Neural cell (in vitro differentiated cells): ENCODE measurements at regions not wholly inside any gene's neighbourhood (a gene's known extent, or its start where the extent isn't known, plus 50 kb on each side); places are given as distances from the start of the nearest gene placed in this dataset.

Experiments used
- H2AFZ ChIP-seq: fragments of 200-600, 300-800 bp; sonication (generic), shearing (Covaris generic); 2 replicates; pipeline ENCODE4 v1.6.0; 2014; ENCODE audit warnings: low read depth, mild to moderate bottlenecking, antibody characterized with exemption, low read length, moderate library complexity
- H3F3A ChIP-seq: fragments of 200-600 bp; shearing (Covaris generic); 2 replicates; pipeline ENCODE4 v1.6.1; 2016; ENCODE audit warnings: mild to moderate bottlenecking, moderate library complexity, mixed read lengths, antibody characterized with exemption, low read length; ENCODE audit not compliant: insufficient read depth, poor library complexity, severe bottlenecking
- H3K27ac ChIP-seq: fragments of 200-600, 300-800 bp; sonication (generic), shearing (Covaris generic); 2 replicates; pipeline ENCODE4 v1.5.1; 2014; ENCODE audit warnings: mild to moderate bottlenecking, low read length, moderate library complexity
- H3K27me3 ChIP-seq: fragments of 300-800, 200-600 bp; sonication (generic), shearing (Covaris generic); 2 replicates; pipeline ENCODE4 v1.6.0; 2014; ENCODE audit warnings: mild to moderate bottlenecking, low read depth, low read length, moderate library complexity; ENCODE audit not compliant: insufficient read depth
- H3K36me3 ChIP-seq: fragments of 300-800, 200-600 bp; sonication (generic), shearing (Covaris generic); 2 replicates; pipeline ENCODE4 v1.5.1; 2014; ENCODE audit warnings: mild to moderate bottlenecking, antibody characterized with exemption, low read length, moderate library complexity; ENCODE audit not compliant: insufficient read depth
- H3K4me2 ChIP-seq: fragments of 300-800, 200-600 bp; sonication (generic), shearing (Covaris generic); 2 replicates; pipeline ENCODE4 v1.6.0; 2014; ENCODE audit warnings: mild to moderate bottlenecking, low read length
- H3K4me3 ChIP-seq: fragments of 300-800, 200-600 bp; sonication (generic), shearing (Covaris generic); 2 replicates; pipeline ENCODE4 v1.5.1; 2014; ENCODE audit warnings: mild to moderate bottlenecking, low read length, moderate library complexity
- H3K79me2 ChIP-seq: fragments of 200-600 bp; shearing (Covaris generic); replicated peaks from 2 replicates; pipeline ENCODE4 v1.6.0; 2014; ENCODE audit warnings: mild to moderate bottlenecking, low read length, moderate library complexity; ENCODE audit not compliant: insufficient read depth
- H3K9ac ChIP-seq: fragments of 300-800, 200-600 bp; sonication (generic), shearing (Covaris generic); 2 replicates; pipeline ENCODE4 v1.6.1; 2016; ENCODE audit warnings: mild to moderate bottlenecking, low read length, mixed read lengths
- H3K9me2 ChIP-seq: fragments of 200-600 bp; shearing (Covaris generic); 2 replicates; pipeline ENCODE4 v1.6.1; 2016; ENCODE audit warnings: mild to moderate bottlenecking, low read length, mixed read lengths; ENCODE audit not compliant: insufficient read depth
- H3K9me3 ChIP-seq: fragments of 200-600, 300-800 bp; sonication (generic), shearing (Covaris generic); 2 replicates; pipeline ENCODE4 v1.6.1; 2016; ENCODE audit warnings: mild to moderate bottlenecking, mixed run types, low read length, moderate library complexity, mixed read lengths
- H4K20me1 ChIP-seq: fragments of 200-600 bp; shearing (Covaris generic); 2 replicates; pipeline ENCODE4 v1.6.1; 2016; ENCODE audit warnings: mild to moderate bottlenecking, mixed run types; ENCODE audit not compliant: insufficient read depth
- EP300 ChIP-seq: fragments of 450-650 bp; conservative IDR thresholded peaks from 2 replicates; pipeline ENCODE4 v1.6.1; 2014; ENCODE audit warnings: antibody characterized with exemption, mild to moderate bottlenecking, moderate library complexity; ENCODE audit not compliant: poor library complexity, severe bottlenecking
- EZH2 ChIP-seq: fragments of 200-600, 300-800 bp; shearing (Covaris generic), sonication (generic); IDR thresholded peaks from 2 replicates; pipeline ENCODE4 v1.6.1; 2014; ENCODE audit warnings: antibody characterized with exemption, low read length, borderline replicate concordance, mild to moderate bottlenecking; ENCODE audit not compliant: insufficient read depth, poor library complexity, severe bottlenecking
- MXI1 ChIP-seq: fragments of 450-650 bp; conservative IDR thresholded peaks from 2 replicates; pipeline ENCODE4 v1.6.1; 2014; ENCODE audit warnings: antibody characterized with exemption, mild to moderate bottlenecking; ENCODE audit not compliant: poor library complexity, severe bottlenecking
- POLR2AphosphoS5 ChIP-seq: IDR thresholded peaks from 2 replicates; pipeline ENCODE4 v1.6.1; 2012
- RAD21 ChIP-seq: fragments of 450-650 bp; conservative IDR thresholded peaks from 2 replicates; pipeline ENCODE4 v1.6.1; 2014; ENCODE audit warnings: antibody characterized with exemption, mild to moderate bottlenecking, moderate library complexity
- SMC3 ChIP-seq: fragments of 450-650 bp; conservative IDR thresholded peaks from 2 replicates; pipeline ENCODE4 v1.6.1; 2014; ENCODE audit warnings: antibody characterized with exemption, mild to moderate bottlenecking, moderate library complexity; ENCODE audit not compliant: poor library complexity
- TAF1 ChIP-seq: IDR thresholded peaks from 2 replicates; pipeline ENCODE4 v1.6.1; 2012; ENCODE audit warnings: low read depth
- TF ChIP-seq, protein P1 (sequence below): IDR thresholded peaks from 2 replicates; pipeline ENCODE4 v1.6.1; 2012; ENCODE audit warnings: borderline replicate concordance
- TF ChIP-seq, protein P2 (sequence below): fragments of 450-650 bp; IDR thresholded peaks from 2 replicates; pipeline ENCODE4 v1.5.1; 2014; ENCODE audit warnings: antibody characterized with exemption, mild to moderate bottlenecking, moderate library complexity; ENCODE audit not compliant: poor library complexity, severe bottlenecking

DNA sequence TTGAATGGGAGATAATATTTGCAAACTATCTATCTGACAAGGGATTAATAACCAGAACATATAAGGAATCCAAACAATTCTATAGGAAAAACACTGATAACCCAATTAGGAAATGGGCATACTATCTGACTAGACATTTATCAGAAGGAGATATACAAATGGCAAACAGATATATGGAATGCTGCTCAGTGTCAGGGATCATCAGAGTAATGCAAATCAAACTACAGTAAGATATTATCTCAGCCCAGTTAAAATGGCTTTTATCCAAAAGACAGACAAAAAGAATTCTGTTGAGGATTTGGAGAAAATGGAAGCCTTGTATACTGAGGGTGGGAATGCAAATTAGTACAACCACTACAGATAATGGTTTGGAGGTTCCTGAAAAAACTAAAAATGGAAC lies 758.0 kb upstream of the B3GALT2 start:
- H3K27me3 ChIP-seq = no peaks in the 10 kb centered on the region
- H4K20me1 ChIP-seq = no peaks in the 10 kb centered on the region
- H3K4me3 ChIP-seq = no peak overlapping the region

DNA sequence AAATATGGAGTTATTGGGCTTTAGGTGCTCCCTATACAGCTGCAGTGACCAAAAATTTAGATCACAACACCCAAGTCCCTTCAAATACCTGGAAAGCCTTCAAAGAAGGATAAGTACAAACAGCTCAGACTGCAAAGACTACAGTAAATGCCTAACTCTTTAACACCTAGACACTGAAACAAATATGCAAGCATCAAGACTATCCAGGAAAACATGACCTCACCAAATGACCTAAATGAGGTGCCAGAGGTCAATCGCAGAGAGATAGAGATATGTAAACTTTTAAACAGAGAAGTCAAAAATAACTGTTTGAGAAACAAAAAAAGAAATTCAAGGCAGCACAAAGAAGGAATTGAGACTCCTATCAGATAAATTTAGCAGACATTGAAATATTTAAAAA lies 753.8 kb upstream of the B3GALT2 start:
- H3K4me2 ChIP-seq = no peak overlapping the region
- no peaks in the 10 kb centered on the region for H4K20me1 ChIP-seq
- TF ChIP-seq TAF1 (no peak), RAD21 (no peak), EZH2 (no peak)
- TF ChIP-seq, protein P1, sequence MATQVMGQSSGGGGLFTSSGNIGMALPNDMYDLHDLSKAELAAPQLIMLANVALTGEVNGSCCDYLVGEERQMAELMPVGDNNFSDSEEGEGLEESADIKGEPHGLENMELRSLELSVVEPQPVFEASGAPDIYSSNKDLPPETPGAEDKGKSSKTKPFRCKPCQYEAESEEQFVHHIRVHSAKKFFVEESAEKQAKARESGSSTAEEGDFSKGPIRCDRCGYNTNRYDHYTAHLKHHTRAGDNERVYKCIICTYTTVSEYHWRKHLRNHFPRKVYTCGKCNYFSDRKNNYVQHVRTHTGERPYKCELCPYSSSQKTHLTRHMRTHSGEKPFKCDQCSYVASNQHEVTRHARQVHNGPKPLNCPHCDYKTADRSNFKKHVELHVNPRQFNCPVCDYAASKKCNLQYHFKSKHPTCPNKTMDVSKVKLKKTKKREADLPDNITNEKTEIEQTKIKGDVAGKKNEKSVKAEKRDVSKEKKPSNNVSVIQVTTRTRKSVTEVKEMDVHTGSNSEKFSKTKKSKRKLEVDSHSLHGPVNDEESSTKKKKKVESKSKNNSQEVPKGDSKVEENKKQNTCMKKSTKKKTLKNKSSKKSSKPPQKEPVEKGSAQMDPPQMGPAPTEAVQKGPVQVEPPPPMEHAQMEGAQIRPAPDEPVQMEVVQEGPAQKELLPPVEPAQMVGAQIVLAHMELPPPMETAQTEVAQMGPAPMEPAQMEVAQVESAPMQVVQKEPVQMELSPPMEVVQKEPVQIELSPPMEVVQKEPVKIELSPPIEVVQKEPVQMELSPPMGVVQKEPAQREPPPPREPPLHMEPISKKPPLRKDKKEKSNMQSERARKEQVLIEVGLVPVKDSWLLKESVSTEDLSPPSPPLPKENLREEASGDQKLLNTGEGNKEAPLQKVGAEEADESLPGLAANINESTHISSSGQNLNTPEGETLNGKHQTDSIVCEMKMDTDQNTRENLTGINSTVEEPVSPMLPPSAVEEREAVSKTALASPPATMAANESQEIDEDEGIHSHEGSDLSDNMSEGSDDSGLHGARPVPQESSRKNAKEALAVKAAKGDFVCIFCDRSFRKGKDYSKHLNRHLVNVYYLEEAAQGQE = no peak
- H3K27ac ChIP-seq = no peak overlapping the region
- no peak overlapping the region for H3K4me3 ChIP-seq
- H2AFZ ChIP-seq = no peak overlapping the region
- no peaks in the 10 kb centered on the region for H3K27me3 ChIP-seq
- H3K36me3 ChIP-seq = no peaks in the 10 kb centered on the region
- no peaks in the 10 kb centered on the region for H3K9me2 ChIP-seq
- no peaks in the 10 kb centered on the region for H3K9me3 ChIP-seq
- no peaks in the 10 kb centered on the region for H3F3A ChIP-seq
- no peaks in the 10 kb centered on the region for H3K79me2 ChIP-seq
- no peak overlapping the region for H3K9ac ChIP-seq

More for the DNA sequence above, 758.0 kb upstream of the B3GALT2 start:
- no peaks in the 10 kb centered on the region for H3F3A ChIP-seq
- no peak for TF ChIP-seq POLR2AphosphoS5
- TF ChIP-seq TAF1 = no peak
- TF ChIP-seq SMC3 = no peak
- no peak for TF ChIP-seq EP300
- TF ChIP-seq MXI1 = no peak
- TF ChIP-seq, protein P1 = no peak
- TF ChIP-seq RAD21 = no peak
- TF ChIP-seq EZH2 = no peak
- TF ChIP-seq, protein P2, sequence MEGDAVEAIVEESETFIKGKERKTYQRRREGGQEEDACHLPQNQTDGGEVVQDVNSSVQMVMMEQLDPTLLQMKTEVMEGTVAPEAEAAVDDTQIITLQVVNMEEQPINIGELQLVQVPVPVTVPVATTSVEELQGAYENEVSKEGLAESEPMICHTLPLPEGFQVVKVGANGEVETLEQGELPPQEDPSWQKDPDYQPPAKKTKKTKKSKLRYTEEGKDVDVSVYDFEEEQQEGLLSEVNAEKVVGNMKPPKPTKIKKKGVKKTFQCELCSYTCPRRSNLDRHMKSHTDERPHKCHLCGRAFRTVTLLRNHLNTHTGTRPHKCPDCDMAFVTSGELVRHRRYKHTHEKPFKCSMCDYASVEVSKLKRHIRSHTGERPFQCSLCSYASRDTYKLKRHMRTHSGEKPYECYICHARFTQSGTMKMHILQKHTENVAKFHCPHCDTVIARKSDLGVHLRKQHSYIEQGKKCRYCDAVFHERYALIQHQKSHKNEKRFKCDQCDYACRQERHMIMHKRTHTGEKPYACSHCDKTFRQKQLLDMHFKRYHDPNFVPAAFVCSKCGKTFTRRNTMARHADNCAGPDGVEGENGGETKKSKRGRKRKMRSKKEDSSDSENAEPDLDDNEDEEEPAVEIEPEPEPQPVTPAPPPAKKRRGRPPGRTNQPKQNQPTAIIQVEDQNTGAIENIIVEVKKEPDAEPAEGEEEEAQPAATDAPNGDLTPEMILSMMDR = no peak
- no peaks in the 10 kb centered on the region for H3K9me2 ChIP-seq
- no peaks in the 10 kb centered on the region for H3K36me3 ChIP-seq
- no peaks in the 10 kb centered on the region for H3K79me2 ChIP-seq
- no peak overlapping the region for H2AFZ ChIP-seq
- no peak overlapping the region for H3K4me2 ChIP-seq
- H3K9ac ChIP-seq = no peak overlapping the region
- H3K27ac ChIP-seq = no peak overlapping the region
- H3K9me3 ChIP-seq = no peaks in the 10 kb centered on the region
